ENCODE measurements at regions not wholly inside any gene's neighbourhood (a gene's known extent, or its start where the extent isn't known, plus 50 kb on each side); places are given as distances from the start of the nearest gene placed in this dataset.

GRCh38 chr10:31146491-31147209 is 115.0 kb upstream of the ZNF438 start:
- Mint-ChIP-seq H3K36me3 (ENCODE audit: low read depth) (peaks cover 2% of the 10 kb centered on the region), H3K4me3 (peak overlapping the region; percentile 7), H3K27me3 (ENCODE audit: low read depth) (no peaks in the 10 kb centered on the region), H3K4me1 (ENCODE audit: low read depth) (peaks cover 33% of the 10 kb centered on the region), H3K9me3 (no peaks in the 10 kb centered on the region), H3K27ac (peak overlapping the region; percentile 61)

- H3K4me1 Mint-ChIP-seq (ENCODE audit: low read depth), result peaks cover 33% of the 10 kb centered on the region
- H3K27me3 Mint-ChIP-seq (ENCODE audit: low read depth), result no peaks in the 10 kb centered on the region
- H3K27ac Mint-ChIP-seq, result no peak overlapping the region
- H3K36me3 Mint-ChIP-seq (ENCODE audit: low read depth), result peaks cover 2% of the 10 kb centered on the region
- no peak overlapping the region for H3K4me3 Mint-ChIP-seq
- no peaks in the 10 kb centered on the region for H3K9me3 Mint-ChIP-seq
Measured at GRCh38 chr10:31147210-31147608, 115.5 kb upstream of the ZNF438 start.

- no peak overlapping the region for H3K4me3 Mint-ChIP-seq
- H3K4me1 Mint-ChIP-seq (ENCODE audit: low read depth), result peaks cover 26% of the 10 kb centered on the region
- no peaks in the 10 kb centered on the region for H3K9me3 Mint-ChIP-seq
- peaks cover under 1% of the 10 kb centered on the region for H3K36me3 Mint-ChIP-seq (ENCODE audit: low read depth)
- H3K27ac Mint-ChIP-seq, result no peak overlapping the region
- H3K27me3 Mint-ChIP-seq (ENCODE audit: low read depth), result no peaks in the 10 kb centered on the region
Measured at GRCh38 chr10:31148951-31149350, 117.3 kb upstream of the ZNF438 start.

GRCh38 chr10:31149835-31150512 is 118.3 kb upstream of the ZNF438 start:
- Mint-ChIP-seq H3K4me3 (no peak overlapping the region), H3K27ac (no peak overlapping the region), H3K36me3 (ENCODE audit: low read depth) (peaks cover 1% of the 10 kb centered on the region), H3K27me3 (ENCODE audit: low read depth) (no peaks in the 10 kb centered on the region), H3K9me3 (no peaks in the 10 kb centered on the region), H3K4me1 (ENCODE audit: low read depth) (peaks cover 25% of the 10 kb centered on the region)

- H3K4me3 Mint-ChIP-seq, result no peak overlapping the region
- no peaks in the 10 kb centered on the region for H3K27me3 Mint-ChIP-seq (ENCODE audit: low read depth)
- no peak overlapping the region for H3K27ac Mint-ChIP-seq
- peaks cover 20% of the 10 kb centered on the region for H3K4me1 Mint-ChIP-seq (ENCODE audit: low read depth)
- peaks cover 1% of the 10 kb centered on the region for H3K36me3 Mint-ChIP-seq (ENCODE audit: low read depth)
- no peaks in the 10 kb centered on the region for H3K9me3 Mint-ChIP-seq
Measured at GRCh38 chr10:31151301-31151700, 119.6 kb upstream of the ZNF438 start.

GRCh38 chr10:31152421-31153135 is 120.9 kb upstream of the ZNF438 start:
- H3K36me3 Mint-ChIP-seq (ENCODE audit: low read depth), result peaks cover 1% of the 10 kb centered on the region
- H3K27me3 Mint-ChIP-seq (ENCODE audit: low read depth), result no peaks in the 10 kb centered on the region
- no peak overlapping the region for H3K27ac Mint-ChIP-seq
- H3K4me1 Mint-ChIP-seq (ENCODE audit: low read depth), result peaks cover 10% of the 10 kb centered on the region
- no peak overlapping the region for H3K4me3 Mint-ChIP-seq
- no peaks in the 10 kb centered on the region for H3K9me3 Mint-ChIP-seq

GRCh38 chr10:31153161-31153560 is 121.5 kb upstream of the ZNF438 start:
- Mint-ChIP-seq H3K27ac (no peak overlapping the region), H3K4me1 (ENCODE audit: low read depth) (peaks cover 6% of the 10 kb centered on the region), H3K27me3 (ENCODE audit: low read depth) (no peaks in the 10 kb centered on the region), H3K4me3 (no peak overlapping the region), H3K36me3 (ENCODE audit: low read depth) (peaks cover 1% of the 10 kb centered on the region), H3K9me3 (no peaks in the 10 kb centered on the region)

- peaks cover 6% of the 10 kb centered on the region for H3K4me1 Mint-ChIP-seq (ENCODE audit: low read depth)
- H3K27ac Mint-ChIP-seq, result no peak overlapping the region
- H3K27me3 Mint-ChIP-seq (ENCODE audit: low read depth), result no peaks in the 10 kb centered on the region
- H3K9me3 Mint-ChIP-seq, result no peaks in the 10 kb centered on the region
- peaks cover 1% of the 10 kb centered on the region for H3K36me3 Mint-ChIP-seq (ENCODE audit: low read depth)
- no peak overlapping the region for H3K4me3 Mint-ChIP-seq
Measured at GRCh38 chr10:31153692-31154091, 122.0 kb upstream of the ZNF438 start.

GRCh38 chr10:31154996-31155395 is 123.3 kb upstream of the ZNF438 start:
- Mint-ChIP-seq H3K4me1 (ENCODE audit: low read depth) (peaks cover 6% of the 10 kb centered on the region), H3K27me3 (ENCODE audit: low read depth) (no peaks in the 10 kb centered on the region), H3K4me3 (no peak overlapping the region), H3K36me3 (ENCODE audit: low read depth) (peaks cover 1% of the 10 kb centered on the region), H3K9me3 (no peaks in the 10 kb centered on the region), H3K27ac (no peak overlapping the region)

- Mint-ChIP-seq H3K4me1 (ENCODE audit: low read depth) (no peaks in the 10 kb centered on the region), H3K27me3 (ENCODE audit: low read depth) (peaks cover 13% of the 10 kb centered on the region), H3K4me3 (no peak overlapping the region), H3K27ac (no peak overlapping the region), H3K36me3 (ENCODE audit: low read depth) (peaks cover 3% of the 10 kb centered on the region), H3K9me3 (peaks cover 7% of the 10 kb centered on the region)
Measured at GRCh38 chr10:31157123-31158010, 125.7 kb upstream of the ZNF438 start.

GRCh38 chr10:31158011-31158658 is 126.5 kb upstream of the ZNF438 start:
- peaks cover 13% of the 10 kb centered on the region for H3K27me3 Mint-ChIP-seq (ENCODE audit: low read depth)
- H3K9me3 Mint-ChIP-seq, result peaks cover 7% of the 10 kb centered on the region
- no peak overlapping the region for H3K27ac Mint-ChIP-seq
- no peaks in the 10 kb centered on the region for H3K4me1 Mint-ChIP-seq (ENCODE audit: low read depth)
- peaks cover 3% of the 10 kb centered on the region for H3K36me3 Mint-ChIP-seq (ENCODE audit: low read depth)
- H3K4me3 Mint-ChIP-seq, result no peak overlapping the region

- peaks cover 1% of the 10 kb centered on the region for H3K4me1 Mint-ChIP-seq (ENCODE audit: low read depth)
- H3K27ac Mint-ChIP-seq, result no peak overlapping the region
- H3K9me3 Mint-ChIP-seq, result peaks cover 10% of the 10 kb centered on the region
- peaks cover 12% of the 10 kb centered on the region for H3K27me3 Mint-ChIP-seq (ENCODE audit: low read depth)
- peaks cover 2% of the 10 kb centered on the region for H3K36me3 Mint-ChIP-seq (ENCODE audit: low read depth)
- H3K4me3 Mint-ChIP-seq, result no peak overlapping the region
Measured at GRCh38 chr10:31166606-31167005, 134.9 kb upstream of the ZNF438 start.

- no peak overlapping the region for H3K27ac Mint-ChIP-seq
- H3K27me3 Mint-ChIP-seq (ENCODE audit: low read depth), result peaks cover 12% of the 10 kb centered on the region
- H3K4me1 Mint-ChIP-seq (ENCODE audit: low read depth), result peaks cover 1% of the 10 kb centered on the region
- no peak overlapping the region for H3K4me3 Mint-ChIP-seq
- H3K36me3 Mint-ChIP-seq (ENCODE audit: low read depth), result no peaks in the 10 kb centered on the region
- H3K9me3 Mint-ChIP-seq, result peaks cover 35% of the 10 kb centered on the region
Measured at GRCh38 chr10:31170636-31171035, 139.0 kb upstream of the ZNF438 start.

Measured in T-helper 1 cell treated with Interleukin-12 subunit alpha and Interleukin-12 subunit beta and Interleukin-4 antibody, amounts not matched to agents 30 μg/mL and 1 μg/mL, for 36 hours (primary cell).